ENCODE measurements at regions not wholly inside any gene's neighbourhood (a gene's known extent, or its start where the extent isn't known, plus 50 kb on each side); places are given as distances from the start of the nearest gene placed in this dataset.
"Not testable (repeated sequence)": the region's sequence is repeated elsewhere in the genome, so short reads cannot be mapped to it uniquely, and the experiment has no call there.

GRCh38 chr5:116778651-116779280, 204.1 kb upstream of the SEMA6A start:
- H3K27ac ChIP-seq = no peak overlapping the region
- TF ChIP-seq CTCF (IDR thresholded peaks at IDR 0.05) (no peak), ZFX (IDR thresholded peaks at IDR 0.05; ENCODE audit: borderline replicate concordance) (no peak)

DNA sequence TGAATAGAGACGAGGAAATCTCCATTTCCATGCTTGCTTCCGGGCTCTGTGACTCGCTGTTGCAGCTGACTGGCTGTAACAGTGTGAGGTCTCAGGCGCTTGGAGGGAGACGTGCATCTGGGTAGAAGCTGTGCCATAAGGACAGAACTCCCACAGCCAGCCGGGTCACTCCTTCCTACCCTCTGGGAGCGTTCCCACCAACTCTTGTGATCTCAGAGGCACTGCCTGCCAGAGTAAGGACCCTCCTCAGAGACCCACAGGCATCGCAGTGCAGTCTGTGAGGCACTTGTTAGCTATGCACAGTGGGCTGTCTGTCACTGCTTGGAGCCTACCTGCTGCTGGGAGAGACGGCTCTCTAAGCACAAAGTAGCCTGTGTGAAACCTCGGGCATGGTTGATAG, 203.4 kb upstream of the SEMA6A start:
- no peak overlapping the region for H3K27ac ChIP-seq
- TF ChIP-seq ZFX (IDR thresholded peaks at IDR 0.05; ENCODE audit: borderline replicate concordance) (no peak), CTCF (IDR thresholded peaks at IDR 0.05) (no peak)

DNA sequence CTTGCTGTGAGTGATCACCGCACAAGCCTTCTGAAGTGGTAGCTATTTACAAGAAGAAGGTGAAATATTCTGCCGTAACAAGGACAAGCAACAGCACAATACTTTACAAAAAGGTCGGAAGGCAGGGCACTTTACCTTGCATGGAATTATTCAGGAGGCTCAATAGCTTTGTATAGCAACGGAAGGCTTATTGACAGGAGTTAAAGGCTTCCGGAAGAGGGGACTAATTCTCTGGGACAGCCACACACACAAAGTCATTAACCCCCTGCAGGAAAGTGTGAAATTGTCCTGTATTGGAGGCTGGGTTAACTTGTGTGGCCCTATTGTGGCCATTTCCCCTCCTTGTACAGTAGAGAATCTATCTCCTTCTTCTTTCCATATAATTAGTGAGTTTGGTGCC, 199.3 kb upstream of the SEMA6A start:
- no peak overlapping the region for H3K27ac ChIP-seq
- TF ChIP-seq CTCF (IDR thresholded peaks at IDR 0.05) (no peak), ZFX (IDR thresholded peaks at IDR 0.05; ENCODE audit: borderline replicate concordance) (no peak)

GRCh38 chr5:116772806-116773205, 198.2 kb upstream of the SEMA6A start:
- no peak for TF ChIP-seq ZFX (IDR thresholded peaks at IDR 0.05; ENCODE audit: borderline replicate concordance)
- no peak for TF ChIP-seq CTCF (IDR thresholded peaks at IDR 0.05)
- H3K27ac ChIP-seq = no peak overlapping the region

DNA sequence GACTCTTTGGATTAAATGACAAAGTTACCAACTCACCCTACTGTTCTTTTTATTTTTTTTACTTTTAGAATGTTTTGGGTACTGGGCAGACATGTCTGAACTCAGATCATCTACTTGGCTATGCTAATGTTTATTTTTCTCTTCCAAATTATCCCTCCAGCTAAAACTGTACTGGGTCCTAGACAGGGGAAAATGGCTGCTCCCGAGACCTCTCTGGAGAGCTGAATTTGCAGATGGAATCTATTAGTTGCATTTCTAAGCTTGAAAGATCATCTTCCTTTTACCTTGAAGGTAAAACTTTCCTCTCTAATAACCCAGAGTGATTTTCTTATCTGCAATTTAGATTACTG, 197.5 kb upstream of the SEMA6A start:
- no peak overlapping the region for H3K27ac ChIP-seq

GRCh38 chr5:116771466-116772151, 197.0 kb upstream of the SEMA6A start:
- TF ChIP-seq ZFX (IDR thresholded peaks at IDR 0.05; ENCODE audit: borderline replicate concordance) (no peak), CTCF (IDR thresholded peaks at IDR 0.05) (no peak)
- no peak overlapping the region for H3K27ac ChIP-seq

More for the DNA sequence above, 197.5 kb upstream of the SEMA6A start:
- no peak for TF ChIP-seq ZFX (IDR thresholded peaks at IDR 0.05; ENCODE audit: borderline replicate concordance)
- no peak for TF ChIP-seq CTCF (IDR thresholded peaks at IDR 0.05)

GRCh38 chr5:116769953-116770352, 195.3 kb upstream of the SEMA6A start:
- H3K27ac ChIP-seq = not testable (repeated sequence)

All from 22Rv1 (cell line).